Endothelial cell of umbilical vein (primary cell): ENCODE measurements at regions not wholly inside any gene's neighbourhood (a gene's known extent, or its start where the extent isn't known, plus 50 kb on each side); places are given as distances from the start of the nearest gene placed in this dataset.

Experiments used
- EZH2 ChIP-seq: IDR thresholded peaks from 2 replicates; pipeline ENCODE4 v1.6.1; 2012; ENCODE audit warnings: borderline replicate concordance, low read depth, mild to moderate bottlenecking, moderate library complexity, low read length, inconsistent platforms; ENCODE audit not compliant: severe bottlenecking
- FOS ChIP-seq: IDR thresholded peaks from 2 replicates; pipeline ENCODE4 v1.6.1; 2011; ENCODE audit warnings: mild to moderate bottlenecking, low read length, moderate library complexity, borderline replicate concordance; ENCODE audit not compliant: insufficient read depth
- JUN ChIP-seq: IDR thresholded peaks from 2 replicates; pipeline ENCODE4 v1.6.1; 2011; ENCODE audit warnings: borderline replicate concordance, low read depth; ENCODE audit not compliant: insufficient read length, insufficient read depth
- MYC ChIP-seq: IDR thresholded peaks from one replicate; pipeline ENCODE4 v1.6.1; 2011; ENCODE audit warnings: mild to moderate bottlenecking, low read depth, low read length
- POLR2A ChIP-seq: IDR thresholded peaks from 2 replicates; pipeline ENCODE4 v1.6.1; 2012; ENCODE audit warnings: low read depth, mild to moderate bottlenecking, control low read depth, low read length
- POLR2AphosphoS5 ChIP-seq: IDR thresholded peaks from 2 replicates; pipeline ENCODE4 v1.6.1; 2012; ENCODE audit warnings: low read depth, mild to moderate bottlenecking, control low read depth, low read length, moderate library complexity; ENCODE audit not compliant: insufficient read depth
- TF ChIP-seq, protein P1 (sequence below), 2 donors: IDR thresholded peaks; 1 replicate in 1 of 2; 2 replicates in 1 of 2; pipeline ENCODE4 v1.5.1; 2011; ENCODE audit warnings: low read length in 2 of 2, mild to moderate bottlenecking in 2 of 2, moderate library complexity in 2 of 2, control low read depth in 1 of 2, inconsistent platforms in 1 of 2, low read depth in 1 of 2; ENCODE audit not compliant: insufficient read depth in 1 of 2; ENCODE audit errors: extremely low read depth in 1 of 2
- TF ChIP-seq, protein P2 (sequence below): IDR thresholded peaks from 2 replicates; pipeline ENCODE4 v1.6.1; 2011; ENCODE audit not compliant: insufficient read depth, insufficient read length

DNA sequence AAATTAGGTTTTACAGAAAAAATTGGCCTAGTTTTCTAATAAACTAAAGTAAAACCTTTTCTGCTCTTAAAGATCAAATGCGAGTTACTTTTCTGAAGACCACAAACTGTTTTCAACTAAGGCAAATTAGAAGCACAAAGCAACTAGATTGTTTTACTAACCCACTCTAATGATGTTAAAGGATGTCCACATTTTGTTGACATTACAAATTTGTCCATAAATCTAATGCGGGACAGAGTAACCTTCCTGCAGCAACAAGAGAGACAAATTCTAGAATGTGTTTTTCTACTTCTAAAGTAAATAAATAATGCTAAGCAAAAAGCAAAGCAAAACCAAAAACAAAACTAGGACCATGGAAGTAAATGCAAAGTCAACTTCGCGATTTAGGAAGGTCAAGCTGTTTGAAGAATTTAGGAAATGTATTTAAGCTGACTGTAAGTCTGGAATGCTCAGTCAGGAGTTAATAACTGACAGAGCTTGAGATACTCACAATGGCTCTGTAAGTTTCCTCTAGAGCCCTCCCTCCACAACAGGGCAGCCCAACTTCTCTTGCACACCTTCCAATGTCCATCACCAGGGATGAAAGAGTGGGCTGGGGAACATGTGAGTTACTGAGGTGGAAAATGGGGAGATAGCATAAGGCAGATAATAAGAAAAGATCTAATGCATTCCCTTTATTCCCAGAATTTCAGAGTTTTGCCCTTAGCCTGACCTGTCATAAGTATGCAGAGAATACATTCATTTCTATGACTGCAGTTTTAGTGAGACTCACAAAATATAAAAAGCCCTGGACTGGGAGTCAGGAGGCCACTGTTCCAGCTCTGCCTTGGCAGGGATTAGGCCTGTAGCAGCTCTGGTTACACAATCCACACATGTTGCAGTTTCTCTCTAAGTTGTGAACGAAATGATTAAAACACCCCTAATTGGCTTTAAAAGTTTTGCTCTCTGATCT lies 158.8 kb downstream of the FOXA2 start:
- TF ChIP-seq, protein P1, sequence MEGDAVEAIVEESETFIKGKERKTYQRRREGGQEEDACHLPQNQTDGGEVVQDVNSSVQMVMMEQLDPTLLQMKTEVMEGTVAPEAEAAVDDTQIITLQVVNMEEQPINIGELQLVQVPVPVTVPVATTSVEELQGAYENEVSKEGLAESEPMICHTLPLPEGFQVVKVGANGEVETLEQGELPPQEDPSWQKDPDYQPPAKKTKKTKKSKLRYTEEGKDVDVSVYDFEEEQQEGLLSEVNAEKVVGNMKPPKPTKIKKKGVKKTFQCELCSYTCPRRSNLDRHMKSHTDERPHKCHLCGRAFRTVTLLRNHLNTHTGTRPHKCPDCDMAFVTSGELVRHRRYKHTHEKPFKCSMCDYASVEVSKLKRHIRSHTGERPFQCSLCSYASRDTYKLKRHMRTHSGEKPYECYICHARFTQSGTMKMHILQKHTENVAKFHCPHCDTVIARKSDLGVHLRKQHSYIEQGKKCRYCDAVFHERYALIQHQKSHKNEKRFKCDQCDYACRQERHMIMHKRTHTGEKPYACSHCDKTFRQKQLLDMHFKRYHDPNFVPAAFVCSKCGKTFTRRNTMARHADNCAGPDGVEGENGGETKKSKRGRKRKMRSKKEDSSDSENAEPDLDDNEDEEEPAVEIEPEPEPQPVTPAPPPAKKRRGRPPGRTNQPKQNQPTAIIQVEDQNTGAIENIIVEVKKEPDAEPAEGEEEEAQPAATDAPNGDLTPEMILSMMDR (IDR thresholded peaks at IDR 0.05; ENCODE audit: extremely low read depth in 1 of 2, insufficient read depth in 1 of 2, low read depth in 1 of 2, low read length in 2 of 2), result no peak
- TF ChIP-seq POLR2AphosphoS5 (no peak), EZH2 (no peak), POLR2A (no peak), JUN (no peak), FOS (no peak), MYC (no peak)
- TF ChIP-seq, protein P2, sequence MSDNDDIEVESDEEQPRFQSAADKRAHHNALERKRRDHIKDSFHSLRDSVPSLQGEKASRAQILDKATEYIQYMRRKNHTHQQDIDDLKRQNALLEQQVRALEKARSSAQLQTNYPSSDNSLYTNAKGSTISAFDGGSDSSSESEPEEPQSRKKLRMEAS, result no peak
